COLO829 (cell line): ENCODE measurements at regions not wholly inside any gene's neighbourhood (a gene's known extent, or its start where the extent isn't known, plus 50 kb on each side); places are given as distances from the start of the nearest gene placed in this dataset.
"Not testable (repeated sequence)": the region's sequence is repeated elsewhere in the genome, so short reads cannot be mapped to it uniquely, and the experiment has no call there.

Experiments used
- DNase-seq: peaks from one replicate; pipeline ENCODE4 v3.0.0; 2012; ENCODE audit warnings: low spot score

DNA sequence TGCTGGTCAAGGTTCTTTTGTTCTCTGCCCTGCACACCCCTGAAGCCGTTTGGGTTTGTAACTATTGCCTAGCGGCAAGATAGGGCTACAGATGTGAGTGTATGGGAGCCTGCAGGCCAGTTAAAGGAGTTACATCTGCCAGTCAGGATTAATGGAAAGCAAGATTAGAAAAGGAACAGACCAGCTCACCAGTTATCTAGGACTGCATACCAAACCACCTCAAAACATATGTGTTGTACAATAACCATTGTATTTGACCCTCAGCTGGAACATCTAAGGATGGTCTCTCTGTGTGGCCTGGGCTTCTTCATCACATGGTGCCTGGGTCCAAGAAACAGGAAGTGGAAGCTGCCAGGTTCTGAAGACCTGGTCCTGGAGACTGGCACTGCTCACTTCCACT lies 52.5 kb upstream of the FBXO28 start:
- no peak for DNase-seq

DNA sequence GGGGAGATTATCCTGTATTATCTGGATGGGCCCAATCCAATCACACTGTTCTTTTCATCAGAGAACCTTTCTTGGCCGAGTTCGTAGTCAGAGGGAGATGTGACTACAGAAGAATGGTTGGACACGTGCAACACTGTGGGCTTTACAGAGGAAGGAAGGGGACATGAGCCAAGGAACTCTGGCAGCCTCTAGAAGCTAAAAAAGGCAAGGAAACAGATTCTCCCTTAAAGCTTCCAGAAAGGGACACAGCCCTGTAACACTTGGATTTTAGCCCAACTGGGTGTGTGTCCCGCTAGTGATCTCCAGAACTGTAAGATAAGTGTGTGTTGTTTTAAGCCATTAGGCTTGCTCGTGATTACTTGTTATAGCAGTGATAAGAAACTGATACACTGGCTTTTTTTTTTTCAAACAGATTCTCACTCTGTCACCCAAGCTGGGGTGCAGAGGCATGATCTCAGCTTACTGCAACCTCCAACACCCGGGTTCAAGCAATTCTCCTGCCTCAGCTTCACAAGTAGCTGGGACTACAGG lies 53.9 kb upstream of the FBXO28 start:
- no peak for DNase-seq

DNA sequence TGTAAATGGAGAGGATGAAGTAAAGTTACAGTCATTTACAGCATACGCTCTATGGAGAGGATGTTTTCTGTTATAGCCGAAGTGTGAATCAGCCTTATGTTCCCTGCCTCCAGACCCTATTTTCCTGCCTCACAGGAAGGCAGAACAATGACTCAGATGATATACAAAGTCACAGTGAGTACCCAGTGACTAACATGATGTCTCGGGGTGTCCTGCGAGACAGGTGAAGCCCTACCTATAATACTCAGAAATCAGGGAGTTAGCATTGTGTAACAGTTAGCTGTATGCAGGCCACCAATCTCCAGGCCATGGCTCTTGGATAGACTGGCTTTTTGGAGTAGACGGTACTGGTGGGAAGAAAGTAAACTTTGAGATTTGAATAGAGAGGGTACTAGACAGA lies 55.6 kb upstream of the FBXO28 start:
- no peak for DNase-seq

DNA sequence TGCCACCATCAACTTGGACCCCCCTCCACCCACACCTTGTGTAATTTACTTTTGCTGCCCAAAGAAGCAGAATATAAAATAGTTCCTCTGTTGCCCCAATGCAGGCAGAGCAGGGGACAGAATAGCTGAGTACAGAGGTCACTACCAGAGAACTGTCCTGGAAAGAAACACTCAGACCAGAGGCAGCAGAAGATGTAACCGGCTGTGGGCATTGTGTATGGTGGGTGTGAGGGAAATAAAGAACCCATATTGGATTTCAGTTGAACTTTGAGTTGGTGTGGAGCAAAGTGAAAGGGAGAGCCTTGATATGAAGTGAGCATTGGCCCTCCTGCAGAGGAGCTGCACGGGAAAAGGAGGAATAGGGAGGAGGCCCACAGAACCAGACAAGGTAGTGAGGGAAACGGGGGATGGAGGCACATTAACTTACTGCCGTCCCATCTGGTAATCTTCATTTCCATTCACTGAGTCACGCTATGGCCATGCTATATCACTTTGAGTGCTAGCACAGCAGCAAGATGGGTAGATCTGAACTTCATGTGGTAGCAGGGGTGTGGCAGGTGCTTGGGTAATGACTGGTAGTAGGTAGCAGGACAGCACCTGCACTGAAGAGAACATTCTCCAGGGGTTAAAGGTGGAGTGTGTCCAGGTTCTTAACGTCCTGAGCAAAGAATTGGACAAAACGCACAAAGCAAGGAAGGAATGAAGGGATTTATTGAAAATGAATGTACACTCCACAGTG lies 56.3 kb upstream of the FBXO28 start:
- no peak for DNase-seq

DNA sequence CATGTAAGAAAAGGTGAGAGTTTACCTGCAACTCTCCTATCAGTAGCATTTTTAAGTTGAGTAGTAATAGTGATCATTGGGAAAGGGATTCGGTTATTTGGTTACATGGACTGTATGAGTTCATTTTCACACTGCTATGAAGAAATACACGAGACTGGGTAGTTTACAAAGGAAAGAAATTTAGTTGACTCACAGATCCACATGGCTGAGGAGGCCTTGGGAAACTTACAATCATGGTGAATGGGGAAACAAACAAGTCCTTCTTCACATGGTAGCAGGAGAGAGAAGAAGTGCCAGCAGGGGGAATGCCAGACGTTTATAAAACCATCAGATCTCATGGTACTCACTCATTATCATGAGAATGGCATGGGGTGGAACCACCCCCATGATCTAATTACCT lies 59.3 kb upstream of the FBXO28 start:
- no peak for DNase-seq

DNA sequence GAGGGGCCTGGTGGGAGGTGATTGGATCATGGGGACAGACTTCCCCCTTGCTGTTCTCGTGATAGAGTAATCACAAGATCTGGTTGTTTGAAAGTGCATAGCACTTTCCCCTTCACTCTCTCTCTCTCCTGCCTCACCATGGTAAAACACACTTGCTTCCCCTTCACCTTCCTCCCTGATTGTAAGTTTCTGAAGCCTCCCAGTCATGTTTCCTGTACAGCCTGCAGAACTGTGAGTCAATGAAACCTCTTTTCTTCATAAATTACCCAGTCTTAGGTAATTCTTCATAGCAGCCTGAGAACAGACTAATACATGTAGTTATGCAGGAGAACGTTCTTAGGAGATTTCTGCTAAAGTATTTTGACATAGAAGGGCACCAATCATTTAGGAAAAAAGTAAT lies 59.9 kb upstream of the FBXO28 start:
- no peak for DNase-seq

DNA sequence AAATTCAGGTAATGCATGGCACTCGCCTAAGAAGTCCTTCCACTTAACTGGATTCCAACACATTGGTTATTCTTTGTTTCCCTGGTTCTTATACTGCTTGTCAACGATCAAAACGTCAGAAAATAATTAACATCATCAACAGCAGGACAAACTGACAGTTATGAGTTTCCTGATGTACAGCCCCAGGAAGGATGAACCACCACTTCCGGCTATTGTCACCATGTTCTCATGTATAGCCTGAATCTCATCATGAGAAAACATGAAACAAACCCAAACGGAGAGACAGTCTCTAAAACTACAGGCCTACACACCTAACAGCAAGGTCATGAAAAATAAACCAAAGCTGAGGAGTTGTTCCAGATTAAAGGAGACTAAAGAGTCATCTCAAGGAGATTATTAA lies 60.5 kb upstream of the FBXO28 start:
- no peak for DNase-seq

DNA sequence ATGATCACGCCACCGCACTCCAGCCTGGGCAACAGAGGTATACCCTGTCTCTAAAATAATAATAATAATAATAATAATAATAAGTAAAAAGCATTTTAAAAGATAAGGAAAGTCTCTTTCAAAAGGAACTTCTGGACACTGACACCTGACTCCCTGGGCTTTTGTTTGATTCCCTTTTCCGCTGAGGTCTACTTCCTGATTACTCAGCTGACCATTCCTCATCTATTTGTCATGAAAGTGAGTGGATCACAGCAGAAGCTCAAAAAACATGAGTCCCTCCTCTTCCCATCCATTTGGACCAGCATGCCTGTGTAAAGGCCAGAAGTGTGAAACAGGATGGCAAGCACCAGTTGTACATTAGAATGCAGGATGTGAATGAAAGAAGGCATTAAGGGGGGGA lies 61.1 kb upstream of the FBXO28 start:
- DNase-seq = no peak

DNA sequence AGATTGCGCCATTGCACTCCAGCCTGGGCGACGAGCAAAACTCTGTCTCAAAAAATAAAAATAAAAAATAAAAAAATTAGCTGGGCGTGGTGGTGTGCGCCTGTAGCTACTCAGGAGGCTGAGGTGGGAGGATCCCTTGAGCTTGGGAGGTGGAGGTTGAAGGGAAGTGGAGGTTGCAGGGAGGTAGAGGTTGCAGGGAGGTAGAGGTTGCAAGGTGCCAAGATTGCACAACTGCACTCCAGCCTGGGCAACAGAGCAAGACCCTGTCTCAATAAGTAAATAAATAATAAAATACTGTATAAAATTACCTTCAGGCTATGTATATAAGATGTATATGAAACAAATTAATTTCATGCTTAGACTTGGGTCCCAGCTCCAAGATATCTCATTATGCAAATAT lies 62.1 kb upstream of the FBXO28 start:
- not testable (repeated sequence) for DNase-seq

DNA sequence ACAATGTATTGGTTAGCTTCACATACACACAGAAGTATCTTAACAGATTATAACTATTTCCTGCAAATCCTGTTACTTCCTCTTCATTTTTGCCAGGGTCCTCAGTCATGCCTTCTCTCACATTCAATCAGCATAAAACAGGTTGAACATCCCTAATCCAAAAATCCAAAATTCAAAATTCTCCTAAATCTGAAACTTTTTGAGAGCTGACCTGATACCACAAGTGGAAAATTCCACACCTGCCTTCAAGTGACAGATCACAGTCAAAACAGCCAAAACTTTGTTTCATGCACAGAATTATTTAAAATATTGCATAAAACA lies 62.9 kb upstream of the FBXO28 start:
- no peak for DNase-seq

DNA sequence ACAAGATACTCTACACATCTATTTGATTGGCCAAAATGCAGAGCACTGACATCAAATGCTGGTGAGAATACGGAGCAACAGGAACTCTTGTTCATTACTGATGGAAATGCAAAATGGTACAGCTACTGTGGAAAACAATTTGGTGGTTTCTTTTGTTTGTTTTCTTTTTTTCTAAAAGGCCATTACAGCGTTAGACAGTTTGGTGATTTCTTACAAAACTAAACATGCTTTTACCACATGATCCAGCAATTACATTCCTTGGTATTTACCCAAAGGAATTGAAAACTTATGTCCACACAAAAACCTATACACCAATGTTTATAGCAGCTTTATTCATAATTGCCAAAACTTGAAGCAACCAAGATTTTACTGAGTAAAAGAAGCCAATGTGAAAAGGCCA lies 66.4 kb upstream of the FBXO28 start:
- DNase-seq = no peak

DNA sequence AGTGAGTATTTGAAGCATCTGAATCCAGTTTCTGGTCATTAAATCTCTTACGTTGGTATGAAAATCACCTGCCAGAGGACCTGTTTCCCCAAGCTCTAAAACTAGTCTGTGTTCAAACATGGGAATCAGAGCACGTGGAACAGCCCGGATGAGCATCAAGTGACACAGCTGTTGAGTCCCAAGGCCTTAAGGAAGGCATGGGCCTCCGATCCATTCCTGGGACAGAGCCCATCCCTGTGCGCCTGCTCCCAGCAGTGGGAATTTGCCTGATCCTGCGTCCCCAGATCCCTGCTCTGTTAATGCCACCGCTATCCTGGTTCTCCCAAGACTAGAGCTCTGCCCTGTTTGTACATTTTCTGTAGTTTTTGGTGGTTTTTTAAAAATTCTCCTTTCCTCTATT lies 68.4 kb upstream of the FBXO28 start:
- no peak for DNase-seq

DNA sequence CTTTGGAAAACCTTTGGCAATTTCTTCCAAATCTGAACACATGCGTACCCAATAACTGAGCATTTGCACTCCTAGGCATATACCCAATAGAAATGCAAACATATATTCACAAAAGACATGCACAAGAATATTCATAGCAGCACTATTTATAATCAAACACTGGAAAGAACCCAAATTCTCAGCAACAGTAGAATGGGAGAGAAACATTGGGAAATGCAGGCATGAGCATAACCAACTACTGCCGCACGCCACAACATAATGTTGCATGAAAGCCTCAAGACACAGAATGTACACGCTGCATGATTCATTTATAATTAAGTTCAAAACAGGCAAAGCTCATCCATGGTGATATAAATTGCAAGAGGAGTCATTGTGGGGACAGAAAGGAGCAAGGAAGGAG lies 69.5 kb upstream of the FBXO28 start:
- no peak for DNase-seq

DNA sequence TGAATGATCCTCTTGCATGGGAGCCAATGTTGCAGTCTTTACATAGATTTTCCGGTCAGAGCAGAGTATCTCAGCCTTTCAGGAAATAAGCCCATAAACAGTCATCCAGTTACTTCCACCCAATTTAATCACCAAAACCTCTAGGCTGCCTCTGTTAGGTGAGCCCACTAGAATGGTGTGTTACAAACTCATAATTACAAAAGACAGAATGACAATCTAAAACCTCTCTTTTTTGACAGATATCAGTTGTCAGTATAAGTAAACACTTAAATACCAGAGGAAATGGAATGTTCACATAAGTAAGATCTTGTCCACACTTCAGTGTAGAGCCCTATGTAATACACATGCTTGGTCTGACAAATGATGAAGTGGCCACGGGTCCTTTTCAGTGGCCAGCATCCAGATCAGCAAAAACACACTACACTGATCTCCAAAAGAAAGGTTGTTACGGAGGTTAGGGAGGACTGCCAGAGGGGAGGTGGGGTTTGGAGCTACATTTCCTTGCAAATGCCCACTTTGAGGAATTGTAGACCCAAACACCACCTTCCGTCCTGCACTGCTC lies 71.3 kb upstream of the FBXO28 start:
- DNase-seq = no peak

DNA sequence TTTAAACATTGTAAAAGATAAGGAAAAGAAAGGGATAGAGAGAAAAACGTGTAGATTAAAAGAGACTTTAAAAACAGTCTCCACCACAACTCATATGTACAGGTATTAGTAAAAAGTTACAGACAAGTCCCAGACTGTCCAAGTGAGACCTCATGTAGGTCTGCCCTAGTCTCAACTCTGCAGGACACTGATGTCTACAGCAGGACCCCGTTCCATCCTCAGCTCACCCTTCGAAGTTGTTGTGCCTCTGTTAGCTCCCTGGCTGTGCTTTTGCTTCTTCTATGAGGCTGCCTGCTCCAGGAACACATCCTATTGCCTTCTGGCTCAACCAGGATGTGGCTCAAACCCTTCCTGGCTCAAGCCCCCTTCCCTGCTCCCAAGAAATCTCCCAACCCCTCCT lies 72.9 kb upstream of the FBXO28 start:
- DNase-seq = no peak

DNA sequence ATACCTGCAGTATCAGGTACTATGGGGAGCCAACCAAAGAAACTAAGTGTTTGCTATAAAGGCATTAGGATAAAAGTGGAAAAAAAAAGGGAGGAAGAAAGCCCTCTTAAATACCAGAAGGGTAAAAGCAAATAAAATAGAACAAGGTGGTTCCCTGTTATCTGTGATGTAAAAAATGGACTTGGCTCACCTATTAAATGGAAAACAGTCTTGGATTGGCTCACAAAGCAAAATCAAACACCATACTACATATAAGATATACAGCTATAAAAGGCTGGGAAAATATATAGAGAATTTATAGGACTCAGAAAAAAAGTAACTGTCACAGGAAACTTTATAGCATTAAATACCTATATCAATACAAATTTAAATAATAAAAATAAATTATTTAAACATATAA lies 73.5 kb upstream of the FBXO28 start:
- DNase-seq = not testable (repeated sequence)

DNA sequence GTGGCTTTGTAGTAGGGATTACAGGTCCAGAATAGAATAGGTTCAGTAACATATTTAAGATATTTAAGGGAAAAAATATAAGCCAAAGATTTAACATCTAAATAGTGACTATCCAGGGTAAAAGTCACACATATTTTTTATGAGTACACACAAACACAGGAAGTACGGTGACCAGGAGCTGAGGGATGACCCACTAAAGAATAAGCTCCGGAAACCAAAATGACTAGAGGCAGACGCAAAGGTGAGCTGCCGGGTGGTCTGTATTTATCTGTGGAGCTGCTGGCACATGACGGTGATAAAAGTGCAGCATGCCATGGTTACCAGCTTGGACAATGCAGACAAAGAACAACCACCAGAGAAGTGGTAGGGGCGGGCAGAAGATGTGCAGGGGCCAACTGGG lies 73.9 kb upstream of the FBXO28 start:
- not testable (repeated sequence) for DNase-seq

DNA sequence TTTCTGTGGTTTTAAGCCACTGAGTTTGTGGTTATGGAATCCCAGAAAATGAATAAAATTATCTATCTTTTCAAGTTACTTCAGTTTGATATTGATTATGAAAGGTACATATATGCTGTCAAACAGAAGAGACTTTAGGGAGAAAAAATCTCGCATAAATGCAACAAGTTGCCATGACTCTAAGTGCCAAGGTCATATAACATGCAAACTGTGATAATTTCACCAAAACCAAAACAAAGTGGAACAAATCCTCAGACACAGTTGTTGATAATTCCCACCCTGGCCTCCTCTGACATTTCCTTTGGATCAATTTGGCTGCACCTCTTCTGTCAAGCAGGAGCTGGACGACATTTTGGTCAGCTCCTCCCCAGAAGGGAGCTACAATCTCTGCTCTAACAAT lies 75.1 kb upstream of the FBXO28 start:
- DNase-seq = not testable (repeated sequence)

DNA sequence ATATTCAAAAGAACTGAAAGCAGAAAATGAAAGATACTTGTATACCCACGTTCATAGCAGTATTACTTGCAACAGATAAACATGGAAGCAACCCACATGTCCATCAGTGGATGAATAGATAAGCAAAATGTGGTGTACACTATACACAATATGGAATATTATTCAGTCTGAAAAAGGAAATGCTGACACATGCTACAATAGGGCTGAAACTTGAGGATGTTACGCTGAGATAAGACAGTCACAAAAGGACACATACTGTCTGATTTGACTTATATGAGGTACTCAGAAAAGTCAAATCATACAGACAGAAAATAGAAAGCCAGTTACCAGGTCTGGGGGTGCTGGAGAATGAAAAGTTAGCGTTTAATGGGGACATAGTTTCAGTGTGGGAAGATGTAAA lies 76.5 kb upstream of the FBXO28 start:
- DNase-seq = not testable (repeated sequence)

DNA sequence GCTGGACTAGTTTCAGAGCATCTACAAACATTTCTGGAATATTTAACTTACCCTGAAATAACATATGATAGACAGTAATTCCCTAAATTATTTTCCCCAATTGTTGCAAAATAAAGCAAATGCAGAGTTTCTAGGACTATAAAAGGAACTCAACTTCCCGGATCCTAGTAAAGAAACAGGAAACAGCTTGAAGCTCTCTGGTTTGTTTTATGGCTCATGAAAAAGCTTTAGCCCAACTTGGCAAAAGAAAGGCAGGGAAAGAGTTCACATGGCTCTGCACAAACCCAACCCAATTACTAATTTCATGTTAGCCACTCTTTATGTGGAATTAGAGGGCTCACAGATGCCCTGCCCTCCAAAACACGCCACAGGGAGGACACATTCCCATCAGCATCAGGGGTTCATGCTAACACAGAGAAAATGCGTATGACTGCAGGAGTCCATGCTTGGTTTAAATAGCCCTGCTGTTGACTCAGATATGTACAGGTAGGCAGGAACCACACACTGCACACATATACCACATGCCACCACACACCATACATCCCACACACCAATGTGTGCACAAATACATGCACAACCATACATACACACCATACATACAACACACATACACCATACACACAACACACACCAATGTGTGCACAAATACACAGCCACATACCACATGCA lies 81.2 kb upstream of the FBXO28 start:
- not testable (repeated sequence) for DNase-seq

DNA sequence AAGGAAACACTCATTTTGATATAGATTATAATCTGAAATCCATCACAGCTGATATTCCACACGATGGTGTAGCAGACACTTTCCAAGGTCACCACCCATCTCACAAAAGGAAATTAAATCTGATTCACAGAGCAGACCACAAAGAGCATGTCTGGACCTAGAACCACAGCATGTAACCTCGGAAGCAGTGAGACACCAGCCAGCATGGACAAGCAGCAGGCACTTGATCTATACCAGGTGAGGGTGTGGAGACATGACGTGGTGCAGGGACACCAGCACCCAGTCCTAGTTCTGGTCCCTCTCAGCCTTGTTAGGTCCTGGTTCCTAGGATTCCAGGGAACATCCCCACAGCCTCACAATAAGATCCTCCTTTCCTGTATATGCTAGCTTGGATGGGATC lies 81.9 kb upstream of the FBXO28 start:
- not testable (repeated sequence) for DNase-seq

DNA sequence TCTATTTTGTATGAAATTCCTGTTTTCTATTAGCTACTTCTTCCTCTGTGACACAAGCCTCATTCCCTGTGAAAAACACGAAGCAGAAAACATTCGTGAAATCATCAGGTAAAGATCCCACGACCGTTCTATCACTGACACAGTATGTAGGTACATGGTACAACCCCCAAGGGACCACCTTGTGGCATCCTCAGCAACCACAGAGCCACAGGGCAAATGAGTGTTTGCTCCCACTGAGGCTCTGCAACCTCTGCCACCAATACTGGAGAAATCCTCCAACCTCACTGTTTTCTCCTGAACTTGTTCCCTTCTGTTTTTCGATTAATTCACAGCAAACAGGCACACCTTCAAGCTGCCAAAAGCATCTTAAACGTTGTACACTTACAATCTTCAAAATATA lies 83.7 kb upstream of the FBXO28 start:
- DNase-seq = not testable (repeated sequence)

DNA sequence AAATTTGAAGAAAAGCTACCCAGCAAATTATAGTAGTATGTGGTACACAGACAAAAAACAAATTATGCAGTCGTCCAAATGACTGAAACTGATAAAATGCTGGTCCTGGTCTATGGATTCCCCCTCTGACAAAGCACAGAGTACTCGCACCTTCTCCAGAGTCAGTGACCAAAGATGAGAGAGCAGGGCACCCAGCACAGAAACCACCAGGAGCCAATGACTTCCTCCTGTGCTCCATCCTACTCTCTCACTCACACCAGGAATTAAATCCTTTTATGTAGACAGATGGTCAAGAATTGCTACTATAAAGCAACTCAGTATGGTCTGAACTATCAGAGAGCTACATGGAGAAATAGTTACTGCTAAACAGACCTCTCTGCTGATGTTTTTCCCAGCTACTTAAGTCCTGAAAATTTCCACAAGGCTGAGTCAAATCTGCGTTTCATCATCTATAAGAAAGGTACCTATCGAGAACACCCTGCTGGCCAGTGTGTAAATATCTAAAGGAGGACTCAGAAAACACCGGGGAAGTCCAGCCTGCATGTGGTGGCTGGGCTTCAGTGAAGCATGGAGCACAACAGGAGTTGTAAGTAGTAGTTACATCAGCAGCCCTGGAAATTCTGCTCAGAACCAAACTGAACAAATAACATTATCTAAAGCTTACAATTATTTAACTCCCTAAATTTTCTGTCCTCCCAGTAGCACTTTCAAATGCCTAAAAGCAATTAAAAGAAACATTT lies 84.5 kb upstream of the FBXO28 start:
- not testable (repeated sequence) for DNase-seq
